GM21825 (cell line): ENCODE measurements at regions not wholly inside any gene's neighbourhood (a gene's known extent, or its start where the extent isn't known, plus 50 kb on each side); places are given as distances from the start of the nearest gene placed in this dataset.

Source experiments
- ATAC-seq: cut with Tn5 transposase; IDR thresholded peaks from one replicate; pipeline ENCODE4 v1.9.1; 2021; ENCODE audit warnings: mild to moderate bottlenecking, moderate library complexity; ENCODE audit not compliant: unreplicated experiment

GRCh38 chr5:5066276-5067186 is 73.6 kb upstream of the ADAMTS16 start:
- ATAC-seq = no peak

- ATAC-seq = no peak
Measured at GRCh38 chr5:5069851-5070250, 70.3 kb upstream of the ADAMTS16 start.

GRCh38 chr5:5071554-5071953 is 68.6 kb upstream of the ADAMTS16 start:
- no peak for ATAC-seq

- ATAC-seq = no peak
Measured at GRCh38 chr5:5077236-5077635, 62.9 kb upstream of the ADAMTS16 start.

- no peak for ATAC-seq
Measured at GRCh38 chr5:5078009-5078897, 61.9 kb upstream of the ADAMTS16 start.

DNA sequence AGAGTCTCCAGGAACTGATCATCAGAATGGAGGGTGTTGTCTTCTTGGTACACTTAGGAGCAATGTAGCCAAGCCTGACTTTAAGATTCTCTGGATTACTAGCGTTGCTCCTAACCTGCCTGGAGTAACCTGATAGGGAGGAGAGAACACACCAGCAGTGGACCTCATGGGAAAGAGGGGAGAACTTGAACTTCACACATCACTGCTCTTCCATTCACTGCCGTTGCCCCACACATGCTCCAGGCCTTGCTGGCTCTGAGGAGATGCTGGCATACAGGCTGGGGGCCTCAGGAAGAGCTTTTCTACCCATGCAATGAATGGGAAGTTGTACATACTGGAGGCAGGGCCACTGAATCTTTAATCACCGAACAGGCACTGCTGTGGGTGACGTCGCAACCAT is 60.3 kb upstream of the ADAMTS16 start:
- no peak for ATAC-seq

DNA sequence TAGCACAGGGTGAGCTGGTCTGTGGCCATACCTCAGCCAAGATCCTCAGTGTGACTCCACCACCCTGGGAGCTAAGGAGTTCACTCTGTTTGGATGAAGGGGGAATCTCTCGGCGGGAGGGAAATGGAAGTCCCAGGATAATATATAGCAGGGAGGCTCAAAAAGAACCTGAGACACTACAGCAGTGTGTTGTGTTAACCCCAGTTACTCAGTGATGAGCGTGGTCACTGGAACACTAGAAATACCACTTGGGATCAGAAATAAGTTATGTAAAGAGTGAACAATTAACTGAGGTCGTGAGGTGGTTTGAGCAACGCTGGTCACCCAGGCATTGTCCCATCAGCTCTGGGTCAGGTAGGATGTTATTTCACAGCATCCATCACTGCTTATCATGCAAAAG is 59.3 kb upstream of the ADAMTS16 start:
- ATAC-seq = no peak

DNA sequence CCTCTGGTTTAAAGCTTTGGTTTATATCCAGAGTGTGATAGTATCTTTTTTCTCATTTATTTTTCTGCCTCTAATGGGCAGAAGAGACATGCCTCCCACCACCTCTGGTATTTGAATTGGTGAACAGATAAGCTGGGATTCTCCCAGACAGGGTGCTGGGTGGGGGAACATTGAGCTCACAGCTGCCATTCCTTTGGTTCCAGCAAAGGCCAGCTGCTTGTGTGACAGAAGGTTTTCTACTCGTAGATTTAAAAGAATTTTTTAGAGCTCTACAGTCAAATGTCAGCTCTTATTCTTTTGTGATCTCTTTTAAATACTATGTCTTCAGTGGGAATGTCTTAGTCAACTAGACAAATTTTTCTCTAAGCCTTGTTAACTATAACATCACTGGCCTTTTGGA is 54.7 kb upstream of the ADAMTS16 start:
- no peak for ATAC-seq

GRCh38 chr5:5089895-5090649 is 50.1 kb upstream of the ADAMTS16 start:
- no peak for ATAC-seq
